M059J (cell line): ENCODE measurements at regions not wholly inside any gene's neighbourhood (a gene's known extent, or its start where the extent isn't known, plus 50 kb on each side); places are given as distances from the start of the nearest gene placed in this dataset.

Experiments
- DNase-seq: peaks from one replicate; pipeline ENCODE4 v3.0.0-alpha.2; 2012; ENCODE audit warnings: low read depth

GRCh38 chr5:5046680-5047502 lies 93.2 kb upstream of the ADAMTS16 start:
- DNase-seq: no peak

GRCh38 chr5:5050801-5051200 lies 89.3 kb upstream of the ADAMTS16 start:
- DNase-seq: no peak

- DNase-seq: no peak
These were observed 84.4 kb upstream of the ADAMTS16 start for GRCh38 chr5:5055712-5056111.

- no peak for DNase-seq
These were observed 78.3 kb upstream of the ADAMTS16 start for GRCh38 chr5:5061836-5062235.

- peak; percentile 3 for DNase-seq
These were observed 77.4 kb upstream of the ADAMTS16 start for GRCh38 chr5:5062525-5063302.

GRCh38 chr5:5063533-5063953 lies 76.6 kb upstream of the ADAMTS16 start:
- peak; percentile 31 for DNase-seq

GRCh38 chr5:5065472-5065871 lies 74.7 kb upstream of the ADAMTS16 start:
- no peak for DNase-seq

GRCh38 chr5:5066276-5067186 lies 73.6 kb upstream of the ADAMTS16 start:
- peak; percentile 36 for DNase-seq

GRCh38 chr5:5069851-5070250 lies 70.3 kb upstream of the ADAMTS16 start:
- no peak for DNase-seq

- no peak for DNase-seq
These were observed 68.6 kb upstream of the ADAMTS16 start for GRCh38 chr5:5071554-5071953.

- no peak for DNase-seq
These were observed 62.9 kb upstream of the ADAMTS16 start for GRCh38 chr5:5077236-5077635.

GRCh38 chr5:5078009-5078897 lies 61.9 kb upstream of the ADAMTS16 start:
- DNase-seq: peak; percentile 48

GRCh38 chr5:5079876-5080275 lies 60.3 kb upstream of the ADAMTS16 start:
- DNase-seq: no peak

- DNase-seq: no peak
These were observed 59.3 kb upstream of the ADAMTS16 start for GRCh38 chr5:5080790-5081189.

GRCh38 chr5:5085381-5085780 lies 54.7 kb upstream of the ADAMTS16 start:
- DNase-seq: no peak

GRCh38 chr5:5089895-5090649 lies 50.1 kb upstream of the ADAMTS16 start:
- peak; percentile 8 for DNase-seq
